ENCODE measurements at regions not wholly inside any gene's neighbourhood (a gene's known extent, or its start where the extent isn't known, plus 50 kb on each side); places are given as distances from the start of the nearest gene placed in this dataset.

GRCh38 chr16:54493061-54493460 is 206.5 kb upstream of the IRX3 start:
- Histone ChIP-seq H3K36me3 (no peaks in the 10 kb centered on the region), H3K4me3 (no peak overlapping the region), H3K4me1 (peaks cover 28% of the 10 kb centered on the region), H3K27me3 (ENCODE audit: low read depth) (no peaks in the 10 kb centered on the region), H3K27ac (replicated peaks) (no peak overlapping the region), H3K9me3 (replicated peaks) (peaks cover 9% of the 10 kb centered on the region)
- TF ChIP-seq CTCF (IDR thresholded peaks at IDR 0.05; ENCODE audit: borderline replicate concordance): no peak
- no peak for DNase-seq
- intact Hi-C loops (cut with micrococcal nuclease): no loop called here

GRCh38 chr16:54490112-54490488 is 203.5 kb upstream of the IRX3 start:
- peak overlapping the region; percentile 68 for H3K27ac ChIP-seq (replicated peaks)
- H3K4me3 ChIP-seq: no peak overlapping the region
- H3K9me3 ChIP-seq (replicated peaks): no peaks in the 10 kb centered on the region
- no peaks in the 10 kb centered on the region for H3K27me3 ChIP-seq (ENCODE audit: low read depth)
- no peak for DNase-seq
- H3K36me3 ChIP-seq: no peaks in the 10 kb centered on the region
- TF ChIP-seq CTCF (IDR thresholded peaks at IDR 0.05; ENCODE audit: borderline replicate concordance): no peak
- intact Hi-C loops (cut with micrococcal nuclease): no loop called here
- H3K4me1 ChIP-seq: peaks cover 57% of the 10 kb centered on the region

GRCh38 chr16:54489225-54490111 is 202.9 kb upstream of the IRX3 start:
- H3K36me3 ChIP-seq: no peaks in the 10 kb centered on the region
- H3K9me3 ChIP-seq (replicated peaks): no peaks in the 10 kb centered on the region
- no peak overlapping the region for H3K4me3 ChIP-seq
- peak overlapping the region; percentile 68 for H3K27ac ChIP-seq (replicated peaks)
- DNase-seq: no peak
- H3K4me1 ChIP-seq: peaks cover 63% of the 10 kb centered on the region
- TF ChIP-seq CTCF (IDR thresholded peaks at IDR 0.05; ENCODE audit: borderline replicate concordance): no peak
- no peaks in the 10 kb centered on the region for H3K27me3 ChIP-seq (ENCODE audit: low read depth)
- intact Hi-C loops (cut with micrococcal nuclease): no loop called here

GRCh38 chr16:54488729-54489128 is 202.1 kb upstream of the IRX3 start:
- intact Hi-C loops (cut with micrococcal nuclease): no loop called here
- Histone ChIP-seq H3K4me1 (peaks cover 71% of the 10 kb centered on the region), H3K27ac (replicated peaks) (peak overlapping the region; percentile 68), H3K27me3 (ENCODE audit: low read depth) (no peaks in the 10 kb centered on the region), H3K9me3 (replicated peaks) (no peaks in the 10 kb centered on the region), H3K36me3 (no peaks in the 10 kb centered on the region), H3K4me3 (no peak overlapping the region)
- TF ChIP-seq CTCF (IDR thresholded peaks at IDR 0.05; ENCODE audit: borderline replicate concordance): no peak
- no peak for DNase-seq

GRCh38 chr16:54487933-54488332 is 201.3 kb upstream of the IRX3 start:
- H3K4me3 ChIP-seq: no peak overlapping the region
- H3K4me1 ChIP-seq: peaks cover 76% of the 10 kb centered on the region
- peak overlapping the region; percentile 68 for H3K27ac ChIP-seq (replicated peaks)
- no peak for TF ChIP-seq CTCF (IDR thresholded peaks at IDR 0.05; ENCODE audit: borderline replicate concordance)
- no peaks in the 10 kb centered on the region for H3K27me3 ChIP-seq (ENCODE audit: low read depth)
- H3K36me3 ChIP-seq: no peaks in the 10 kb centered on the region
- peak; percentile 49 for DNase-seq
- intact Hi-C loops (cut with micrococcal nuclease): no loop called here
- no peaks in the 10 kb centered on the region for H3K9me3 ChIP-seq (replicated peaks)
